Activated CD4-positive, alpha-beta T cell treated with anti-CD3 and anti-CD28 coated beads, Interleukin-2, amount 50 U/mL, for 24 hours (primary cell): ENCODE measurements at regions not wholly inside any gene's neighbourhood (a gene's known extent, or its start where the extent isn't known, plus 50 kb on each side); places are given as distances from the start of the nearest gene placed in this dataset.

ENCODE experiments used
- DNase-seq, 2 donors: peaks; one replicate each; pipeline ENCODE4 v3.0.0-alpha.2; 2020; ENCODE audit warnings: low read depth in 1 of 2, low spot score in 1 of 2

DNA sequence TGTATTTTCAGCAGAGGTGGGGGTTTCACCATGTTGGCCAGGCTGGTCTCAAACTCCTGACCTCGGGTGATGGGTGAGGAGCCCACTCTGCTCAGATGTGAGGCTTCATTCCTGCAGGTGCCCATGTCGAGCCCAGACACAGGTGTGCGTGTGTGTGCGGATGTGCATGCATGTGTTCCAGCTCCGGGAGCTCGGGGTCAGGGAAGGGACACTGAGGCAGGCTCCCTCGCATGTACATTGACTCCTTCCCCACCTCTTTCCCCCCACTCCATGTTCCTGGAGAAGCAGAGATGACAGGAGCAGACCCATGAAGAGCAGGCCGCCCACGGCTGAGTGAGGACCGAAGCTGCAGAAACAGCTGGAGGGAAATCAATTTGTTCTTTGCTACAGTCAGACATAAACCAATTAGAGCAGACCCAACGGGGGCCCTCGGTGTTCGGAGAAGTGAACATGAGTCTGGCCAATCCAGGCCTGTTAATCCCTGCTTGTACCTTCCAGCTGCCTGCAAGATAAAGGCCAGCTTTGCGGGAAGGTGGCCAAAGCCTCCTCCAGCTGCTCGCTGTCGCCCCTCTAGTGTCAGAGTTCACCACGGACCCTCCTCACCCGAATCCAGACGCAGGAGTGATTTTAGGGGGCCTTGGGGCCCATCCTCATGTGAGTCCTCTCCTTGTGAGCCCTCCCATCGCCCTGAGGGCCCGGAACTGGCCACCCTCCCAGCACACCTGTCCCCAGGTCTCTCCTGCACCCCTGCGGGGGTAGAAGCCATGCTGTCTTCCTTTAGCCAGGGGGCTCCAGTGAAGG lies 321.0 kb upstream of the RTL1 start:
- DNase-seq, result no peak

DNA sequence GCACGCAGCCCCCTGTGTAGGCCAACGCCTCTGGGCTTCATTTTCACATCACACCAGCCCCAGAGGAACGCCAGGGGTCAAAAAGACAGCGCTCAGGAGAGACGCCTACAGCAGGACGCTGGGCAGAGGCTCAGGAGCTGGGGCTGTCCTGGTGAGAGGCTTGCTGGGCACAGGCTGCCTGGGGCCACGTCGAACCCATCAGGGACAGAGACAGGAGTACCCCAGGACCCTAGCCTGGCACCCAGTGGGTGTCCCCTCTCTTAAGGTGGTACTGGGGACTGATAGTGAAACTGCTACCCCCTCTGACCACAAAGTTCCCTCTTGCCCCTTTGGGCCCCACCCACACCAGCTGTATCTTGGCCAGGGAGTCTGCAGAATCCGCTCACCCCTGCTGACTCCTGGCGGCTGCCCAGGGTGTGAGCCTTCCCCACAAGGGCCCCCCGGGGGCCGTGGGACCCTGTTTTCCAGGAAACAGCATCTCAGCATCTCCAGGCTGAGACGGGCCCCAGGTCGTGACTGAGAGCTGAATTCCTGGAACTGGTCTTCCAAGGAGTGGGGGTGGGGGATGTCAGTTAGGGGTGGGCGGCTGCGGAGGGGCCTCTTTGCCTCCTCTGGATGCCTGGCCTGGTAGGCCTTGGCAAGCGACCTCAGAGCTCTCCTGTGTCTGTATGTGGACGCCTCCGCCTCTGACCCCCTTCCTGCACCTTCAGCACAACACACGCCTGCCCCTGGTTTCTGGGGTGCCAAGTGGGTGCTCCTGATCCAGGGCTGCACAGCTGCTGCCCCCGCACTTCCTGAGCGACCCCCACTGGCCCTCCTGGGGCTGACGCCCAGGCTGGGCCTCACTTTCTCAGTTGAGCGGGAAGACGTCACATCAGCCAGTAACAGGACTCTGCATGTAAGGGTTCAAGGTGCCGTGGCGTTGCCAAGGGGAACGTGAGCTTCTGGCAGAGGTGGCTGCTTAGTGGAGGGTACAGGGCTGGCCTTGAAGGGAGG lies 321.9 kb upstream of the RTL1 start:
- no peak for DNase-seq

- DNase-seq, result no peak
These were observed 322.7 kb upstream of the RTL1 start for GRCh38 chr14:101226265-101226602.

DNA sequence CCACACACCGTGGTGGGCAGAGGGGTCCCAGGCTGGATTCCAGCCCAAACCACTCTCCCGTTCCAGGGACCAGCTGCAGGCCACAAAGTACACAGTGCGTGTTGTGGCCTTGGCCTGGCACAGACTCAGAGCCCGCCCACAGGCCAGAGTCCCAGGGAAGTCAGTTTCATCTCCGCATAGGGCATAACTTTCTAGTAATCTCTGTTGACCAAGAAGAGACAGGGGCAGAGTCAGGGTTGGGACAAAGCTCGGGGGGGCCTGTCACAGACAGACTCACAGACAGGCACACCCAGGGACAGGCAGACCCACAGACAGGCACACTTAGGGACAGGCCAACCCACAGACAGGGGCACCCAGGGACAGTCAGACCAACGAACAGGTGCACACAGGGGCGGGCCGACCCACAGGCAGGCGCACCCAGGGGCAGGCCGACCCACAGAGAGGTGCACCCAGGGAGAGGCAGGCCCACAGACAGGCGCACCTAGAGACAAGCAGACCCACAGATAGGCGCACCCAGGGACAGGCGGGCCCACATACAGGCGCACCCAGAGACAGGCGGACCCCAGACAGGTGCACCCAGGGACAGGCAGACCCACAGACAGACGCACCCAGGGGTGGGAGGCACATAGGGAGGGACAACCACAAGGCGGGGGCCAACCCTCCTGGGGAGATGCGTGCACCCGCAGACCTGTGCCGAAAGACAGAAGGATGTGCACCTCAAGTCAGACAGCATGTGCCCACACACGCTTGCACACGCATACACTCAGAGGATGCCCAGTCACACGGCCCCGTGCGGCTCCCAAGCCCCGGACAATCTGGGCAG lies 323.3 kb upstream of the RTL1 start:
- no peak for DNase-seq

GRCh38 chr14:101227611-101228594 lies 324.4 kb upstream of the RTL1 start:
- DNase-seq, result no peak

GRCh38 chr14:101228949-101229541 lies 325.5 kb upstream of the RTL1 start:
- DNase-seq, result no peak

GRCh38 chr14:101229666-101230065 lies 326.1 kb upstream of the RTL1 start:
- no peak for DNase-seq

DNA sequence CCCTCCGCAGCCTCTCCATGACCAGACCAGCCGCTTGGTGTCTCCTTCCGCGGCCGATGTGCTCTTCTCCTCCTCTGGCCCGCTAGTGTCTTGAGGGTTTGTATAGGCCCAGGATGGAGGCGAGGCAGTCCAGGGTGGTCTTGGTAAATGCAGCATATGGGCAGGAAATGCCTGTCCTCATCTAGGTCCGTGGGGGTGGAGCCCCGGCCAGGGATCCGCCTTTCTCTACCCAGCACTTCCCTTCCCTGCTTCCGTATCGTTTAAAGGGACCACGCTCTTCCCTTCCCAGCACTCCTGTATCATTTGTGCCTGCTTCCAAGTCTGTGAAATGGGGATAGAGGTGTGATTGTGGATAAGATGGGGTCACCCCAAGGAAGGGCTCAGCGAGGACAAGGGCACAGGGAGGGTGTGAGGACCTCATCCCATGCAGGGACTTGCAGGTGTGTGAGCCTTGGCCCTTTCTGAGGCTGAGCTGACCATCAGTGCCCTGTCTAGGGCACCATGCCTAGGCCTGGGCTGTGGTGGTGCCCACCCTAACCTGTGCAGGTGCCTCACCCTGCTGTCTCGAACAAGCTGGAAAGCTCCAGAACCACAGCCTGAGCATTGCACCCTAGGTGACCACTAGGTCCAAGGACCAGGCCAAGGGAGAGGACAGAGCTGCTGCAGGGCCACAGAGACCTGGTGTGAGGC lies 326.8 kb upstream of the RTL1 start:
- DNase-seq, result no peak

GRCh38 chr14:101230851-101231550 lies 327.5 kb upstream of the RTL1 start:
- no peak for DNase-seq

GRCh38 chr14:101231828-101232227 lies 328.3 kb upstream of the RTL1 start:
- no peak for DNase-seq

DNA sequence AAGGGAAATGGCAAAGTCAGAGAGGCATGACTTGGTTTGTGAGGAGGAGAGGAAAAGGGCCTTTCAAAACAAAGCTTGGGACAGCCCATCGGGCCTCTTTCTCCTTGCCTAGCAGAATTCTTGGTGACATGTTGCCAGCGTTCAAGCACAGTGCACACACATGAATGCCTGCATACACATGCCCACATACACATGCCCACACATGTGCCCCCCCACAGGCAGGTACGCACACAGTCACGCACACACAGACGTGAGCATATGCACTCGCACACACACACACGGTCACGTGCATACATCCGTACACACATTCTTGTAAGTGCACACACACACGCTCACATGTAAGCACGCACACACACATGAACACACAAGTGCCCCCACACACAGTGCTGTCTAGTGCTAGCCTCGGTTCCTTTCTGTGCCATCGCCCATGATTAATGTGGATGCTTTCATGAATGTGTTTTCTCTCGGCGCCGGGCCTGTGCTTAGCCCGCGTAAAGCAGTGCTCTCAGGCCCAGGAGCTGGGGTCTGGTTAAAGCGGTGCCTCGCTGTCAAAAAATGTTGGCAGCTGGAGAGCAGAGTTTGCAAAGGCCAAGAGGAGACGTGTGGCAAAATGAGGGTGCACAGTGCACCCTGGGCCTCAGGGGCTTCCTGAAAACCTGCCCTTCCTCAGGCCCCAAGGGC lies 328.8 kb upstream of the DIO3 start:
- no peak for DNase-seq

DNA sequence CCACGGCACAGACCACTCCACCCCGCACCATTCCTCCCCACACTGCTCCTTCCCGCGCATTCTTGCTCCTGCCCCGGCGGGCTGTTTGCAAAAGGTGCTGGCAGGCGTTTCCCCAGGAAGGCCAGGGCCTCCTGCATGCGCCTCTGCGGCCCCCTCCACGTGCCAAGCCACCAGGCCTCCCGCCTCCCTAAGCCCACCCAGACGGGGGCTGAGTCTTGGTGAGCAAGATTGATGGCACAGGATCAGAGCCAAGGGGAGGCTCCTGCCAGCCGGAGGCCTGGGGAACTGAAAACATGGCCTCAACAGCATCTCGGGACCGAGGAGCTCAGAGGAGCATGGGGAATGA lies 328.3 kb upstream of the DIO3 start:
- DNase-seq, result no peak

GRCh38 chr14:101233391-101233790 lies 327.9 kb upstream of the DIO3 start:
- DNase-seq, result no peak

DNA sequence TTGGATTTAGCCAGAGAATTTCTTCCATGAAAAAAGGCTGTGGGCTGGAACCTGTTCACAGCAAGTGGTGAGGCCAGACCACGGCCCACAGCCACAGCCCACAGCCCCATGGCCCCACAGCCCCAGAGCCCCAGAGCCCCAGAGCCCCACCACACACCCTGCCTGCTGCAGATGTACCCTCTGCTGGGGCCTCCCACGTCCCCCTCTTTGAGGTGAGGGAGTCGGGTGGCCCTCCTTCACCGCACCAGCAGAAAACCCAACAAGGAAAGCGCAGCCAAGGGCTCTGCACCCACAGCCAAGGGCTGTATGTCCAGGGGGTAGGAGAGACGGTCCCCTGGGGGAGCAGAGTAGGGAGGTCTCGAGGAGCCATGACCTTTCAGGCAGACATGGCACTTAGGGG lies 327.5 kb upstream of the DIO3 start:
- DNase-seq, result no peak

DNA sequence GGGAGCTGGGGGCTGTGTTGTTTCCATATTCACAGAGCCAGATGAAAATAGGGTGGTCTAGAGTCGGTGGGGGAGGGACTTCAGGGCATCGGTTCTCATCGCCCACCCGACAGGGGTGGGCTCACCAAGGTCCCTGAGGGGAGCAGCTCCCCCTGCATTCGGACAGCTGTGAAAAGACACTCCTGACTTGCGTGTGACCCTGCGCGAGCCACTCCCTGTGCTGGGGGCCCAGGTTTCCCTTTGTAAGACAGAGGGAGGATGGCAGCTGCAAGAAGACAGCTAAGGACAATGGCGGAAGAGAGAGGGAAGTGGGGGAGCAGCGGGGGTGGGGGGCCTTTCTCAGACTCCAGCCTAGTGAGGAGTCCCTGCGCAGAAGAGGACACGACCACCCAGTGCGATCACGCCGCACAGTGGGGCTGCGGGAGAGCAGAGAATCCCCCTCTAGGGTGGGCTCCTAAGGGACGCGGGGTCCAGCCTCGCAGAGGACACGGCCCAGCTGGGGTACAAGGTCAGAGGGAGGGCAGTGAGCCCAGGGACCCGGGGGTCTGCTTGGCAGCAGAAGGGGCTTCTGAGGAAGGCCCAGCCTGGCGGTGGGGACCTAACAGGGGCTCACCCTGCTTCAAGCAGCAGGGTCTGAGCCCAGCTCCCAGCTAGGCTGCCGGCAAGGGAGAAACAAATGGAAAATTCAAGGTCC lies 326.9 kb upstream of the DIO3 start:
- DNase-seq, result no peak

GRCh38 chr14:101234999-101235334 lies 326.3 kb upstream of the DIO3 start:
- no peak for DNase-seq

DNA sequence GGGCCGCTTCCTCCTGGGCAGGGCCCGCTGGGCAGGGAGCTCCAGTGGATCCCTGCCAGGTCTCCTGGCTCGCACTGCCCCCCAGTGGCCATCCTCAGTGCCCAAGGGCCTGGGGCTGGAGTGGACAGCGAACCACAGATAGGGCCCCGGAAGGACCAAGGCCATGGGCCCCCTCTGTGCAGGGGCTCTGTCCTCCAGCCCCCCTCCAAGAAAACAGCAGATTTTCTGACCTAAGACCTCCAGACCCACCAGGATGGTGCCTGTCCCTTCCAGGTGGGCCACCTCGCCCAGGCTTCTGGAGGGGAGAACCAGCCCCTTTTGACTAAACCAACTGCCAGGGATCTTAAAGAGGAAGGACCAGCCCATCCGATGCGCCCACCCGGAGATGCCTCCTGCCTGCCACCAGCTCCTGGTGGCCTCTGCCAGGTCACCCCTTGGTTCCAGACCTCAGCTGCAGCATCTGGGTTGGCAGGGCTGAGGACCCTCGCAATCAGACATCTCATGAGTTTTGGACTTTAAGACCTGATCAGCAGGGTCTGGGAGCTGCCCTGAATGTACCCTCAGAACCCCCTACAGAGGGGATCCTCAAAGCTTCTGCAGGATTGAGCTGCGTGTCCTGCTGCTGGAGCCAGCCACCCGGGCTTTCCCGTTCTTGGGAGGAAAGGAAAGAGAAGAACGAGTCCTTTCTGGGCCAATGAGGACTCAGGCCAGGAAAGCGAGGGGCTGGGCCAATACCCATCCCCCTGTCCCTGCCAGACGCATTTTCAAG lies 325.8 kb upstream of the DIO3 start:
- no peak for DNase-seq
